ENCODE measurements at regions not wholly inside any gene's neighbourhood (a gene's known extent, or its start where the extent isn't known, plus 50 kb on each side); places are given as distances from the start of the nearest gene placed in this dataset.

DNA sequence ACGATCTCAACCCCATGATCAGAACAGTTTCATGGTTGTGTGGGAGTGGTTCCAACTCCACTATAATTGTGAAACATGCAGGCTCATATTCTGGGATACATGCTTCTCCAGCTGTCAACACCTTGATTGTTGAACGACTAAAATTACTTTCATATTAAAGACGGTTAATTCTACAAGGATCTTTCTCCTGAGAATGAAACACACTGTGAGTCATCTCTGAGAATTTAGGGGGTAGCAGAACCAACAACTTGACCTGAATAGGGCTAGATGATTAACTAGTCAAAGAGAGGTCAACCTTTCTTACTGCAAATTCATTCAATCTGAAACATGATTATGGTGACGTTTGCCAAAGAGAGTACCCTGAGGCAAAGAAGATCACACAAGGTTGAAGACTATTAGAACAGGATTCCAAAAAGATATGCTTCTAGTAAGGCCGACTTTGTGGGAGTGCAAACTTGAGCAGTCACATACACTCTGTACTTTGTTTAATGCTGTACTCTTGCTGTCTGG, 175.2 kb upstream of the CITED2 start:
- BruUV-seq (replicated peaks): no TSS peak
- CTCF ChIA-PET (ENCODE audit: low intra/inter-chr PET ratio): no interaction called here
- Histone ChIP-seq H3K9ac (ENCODE audit: insufficient read depth in 1 of 2, low read depth in 2 of 2, low read length in 2 of 2) (no peak overlapping the region), H3K4me3 (no peak overlapping the region), H3K27ac (ENCODE audit: extremely low read depth, low read depth, low read length) (no peak overlapping the region), H2AFZ (ENCODE audit: low read depth, low read length) (peak overlapping the region; percentile 22; the same call in 1 of the 2 replicates), H3K4me2 (ENCODE audit: insufficient read depth, low read length) (no peak overlapping the region), H3K27me3 (ENCODE audit: control insufficient read depth in 2 of 2, insufficient read depth in 2 of 2, low read length in 2 of 2) (no peaks in the 10 kb centered on the region), H3K4me1 (replicated peaks in 1 of 2; ENCODE audit: control insufficient read depth in 2 of 2, insufficient read depth in 2 of 2, low read length in 2 of 2) (peaks cover 0 to 28% of the 10 kb centered on the region in 2 experiments; a peak in 3 of 5 replicates), H3K79me2 (ENCODE audit: control insufficient read depth, insufficient read depth, low read length) (no peaks in the 10 kb centered on the region), H4K20me1 (replicated peaks; ENCODE audit: control insufficient read depth, insufficient read depth, low read length) (no peaks in the 10 kb centered on the region), H3K36me3 (ENCODE audit: control insufficient read depth, insufficient read depth, low read length) (no peaks in the 10 kb centered on the region), H3K9me1 (ENCODE audit: control insufficient read depth, insufficient read depth, low read length) (no peaks in the 10 kb centered on the region), H3K9me3 (replicated peaks; ENCODE audit: control insufficient read depth, insufficient read depth, low read depth, low read length) (no peaks in the 10 kb centered on the region)
- TF ChIP-seq U2AF2 (optimal IDR thresholded peaks at IDR 0.05; ENCODE audit: low read depth, low read length) (no peak), MTF1 (CRISPR knock-in tag; IDR thresholded peaks at IDR 0.05; ENCODE audit: borderline replicate concordance) (no peak), JUN (IDR thresholded peaks at IDR 0.05; ENCODE audit: borderline replicate concordance, low read depth, low read length) (no peak), JUN (CRISPR knock-in tag; IDR thresholded peaks at IDR 0.05; ENCODE audit: borderline replicate concordance) (no peak), SP1 (CRISPR knock-in tag; IDR thresholded peaks at IDR 0.05) (no peak), CSDE1 (IDR thresholded peaks at IDR 0.05) (no peak), NR2C1 (IDR thresholded peaks at IDR 0.05) (no peak), NR2C1 (tag; IDR thresholded peaks at IDR 0.05) (no peak), FOXP1 (CRISPR knock-in tag; IDR thresholded peaks at IDR 0.05) (no peak), NFATC3 (IDR thresholded peaks at IDR 0.05) (no peak), EP400 (IDR thresholded peaks at IDR 0.05) (no peak)
- TF ChIP-seq, protein P1, sequence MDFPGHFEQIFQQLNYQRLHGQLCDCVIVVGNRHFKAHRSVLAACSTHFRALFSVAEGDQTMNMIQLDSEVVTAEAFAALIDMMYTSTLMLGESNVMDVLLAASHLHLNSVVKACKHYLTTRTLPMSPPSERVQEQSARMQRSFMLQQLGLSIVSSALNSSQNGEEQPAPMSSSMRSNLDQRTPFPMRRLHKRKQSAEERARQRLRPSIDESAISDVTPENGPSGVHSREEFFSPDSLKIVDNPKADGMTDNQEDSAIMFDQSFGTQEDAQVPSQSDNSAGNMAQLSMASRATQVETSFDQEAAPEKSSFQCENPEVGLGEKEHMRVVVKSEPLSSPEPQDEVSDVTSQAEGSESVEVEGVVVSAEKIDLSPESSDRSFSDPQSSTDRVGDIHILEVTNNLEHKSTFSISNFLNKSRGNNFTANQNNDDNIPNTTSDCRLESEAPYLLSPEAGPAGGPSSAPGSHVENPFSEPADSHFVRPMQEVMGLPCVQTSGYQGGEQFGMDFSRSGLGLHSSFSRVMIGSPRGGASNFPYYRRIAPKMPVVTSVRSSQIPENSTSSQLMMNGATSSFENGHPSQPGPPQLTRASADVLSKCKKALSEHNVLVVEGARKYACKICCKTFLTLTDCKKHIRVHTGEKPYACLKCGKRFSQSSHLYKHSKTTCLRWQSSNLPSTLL (IDR thresholded peaks at IDR 0.05): no peak
- TF ChIP-seq, protein P2, sequence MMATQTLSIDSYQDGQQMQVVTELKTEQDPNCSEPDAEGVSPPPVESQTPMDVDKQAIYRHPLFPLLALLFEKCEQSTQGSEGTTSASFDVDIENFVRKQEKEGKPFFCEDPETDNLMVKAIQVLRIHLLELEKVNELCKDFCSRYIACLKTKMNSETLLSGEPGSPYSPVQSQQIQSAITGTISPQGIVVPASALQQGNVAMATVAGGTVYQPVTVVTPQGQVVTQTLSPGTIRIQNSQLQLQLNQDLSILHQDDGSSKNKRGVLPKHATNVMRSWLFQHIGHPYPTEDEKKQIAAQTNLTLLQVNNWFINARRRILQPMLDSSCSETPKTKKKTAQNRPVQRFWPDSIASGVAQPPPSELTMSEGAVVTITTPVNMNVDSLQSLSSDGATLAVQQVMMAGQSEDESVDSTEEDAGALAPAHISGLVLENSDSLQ (IDR thresholded peaks at IDR 0.05): no peak
- TF ChIP-seq, protein P3, sequence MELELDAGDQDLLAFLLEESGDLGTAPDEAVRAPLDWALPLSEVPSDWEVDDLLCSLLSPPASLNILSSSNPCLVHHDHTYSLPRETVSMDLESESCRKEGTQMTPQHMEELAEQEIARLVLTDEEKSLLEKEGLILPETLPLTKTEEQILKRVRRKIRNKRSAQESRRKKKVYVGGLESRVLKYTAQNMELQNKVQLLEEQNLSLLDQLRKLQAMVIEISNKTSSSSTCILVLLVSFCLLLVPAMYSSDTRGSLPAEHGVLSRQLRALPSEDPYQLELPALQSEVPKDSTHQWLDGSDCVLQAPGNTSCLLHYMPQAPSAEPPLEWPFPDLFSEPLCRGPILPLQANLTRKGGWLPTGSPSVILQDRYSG (tag; conservative IDR thresholded peaks at IDR 0.05; ENCODE audit: low read depth): no peak
- FAIRE-seq: no peak
- no peak for ATAC-seq
- intact Hi-C loops (cut with micrococcal nuclease): no loop called here
- POLR2A ChIA-PET: no interaction called here
- in situ Hi-C loops (cut with MboI): no loop called here
- DNase-seq (ENCODE audit: extremely low read depth in 1 of 4, low spot score in 3 of 4): no peak
- 51% methylated on average over 5 of the region's 5 CpGs for WGBS (ENCODE audit: insufficient coverage, low coverage, missing lambda C conversion rate)

Measured in K562 (cell line).